GM18499 (cell line): ENCODE measurements at regions not wholly inside any gene's neighbourhood (a gene's known extent, or its start where the extent isn't known, plus 50 kb on each side); places are given as distances from the start of the nearest gene placed in this dataset.

Experiments
- ATAC-seq: cut with Tn5 transposase; IDR thresholded peaks from one replicate; pipeline ENCODE4 v1.9.1; 2021; ENCODE audit warnings: moderate number of reproducible peaks; ENCODE audit not compliant: insufficient read depth, unreplicated experiment

DNA sequence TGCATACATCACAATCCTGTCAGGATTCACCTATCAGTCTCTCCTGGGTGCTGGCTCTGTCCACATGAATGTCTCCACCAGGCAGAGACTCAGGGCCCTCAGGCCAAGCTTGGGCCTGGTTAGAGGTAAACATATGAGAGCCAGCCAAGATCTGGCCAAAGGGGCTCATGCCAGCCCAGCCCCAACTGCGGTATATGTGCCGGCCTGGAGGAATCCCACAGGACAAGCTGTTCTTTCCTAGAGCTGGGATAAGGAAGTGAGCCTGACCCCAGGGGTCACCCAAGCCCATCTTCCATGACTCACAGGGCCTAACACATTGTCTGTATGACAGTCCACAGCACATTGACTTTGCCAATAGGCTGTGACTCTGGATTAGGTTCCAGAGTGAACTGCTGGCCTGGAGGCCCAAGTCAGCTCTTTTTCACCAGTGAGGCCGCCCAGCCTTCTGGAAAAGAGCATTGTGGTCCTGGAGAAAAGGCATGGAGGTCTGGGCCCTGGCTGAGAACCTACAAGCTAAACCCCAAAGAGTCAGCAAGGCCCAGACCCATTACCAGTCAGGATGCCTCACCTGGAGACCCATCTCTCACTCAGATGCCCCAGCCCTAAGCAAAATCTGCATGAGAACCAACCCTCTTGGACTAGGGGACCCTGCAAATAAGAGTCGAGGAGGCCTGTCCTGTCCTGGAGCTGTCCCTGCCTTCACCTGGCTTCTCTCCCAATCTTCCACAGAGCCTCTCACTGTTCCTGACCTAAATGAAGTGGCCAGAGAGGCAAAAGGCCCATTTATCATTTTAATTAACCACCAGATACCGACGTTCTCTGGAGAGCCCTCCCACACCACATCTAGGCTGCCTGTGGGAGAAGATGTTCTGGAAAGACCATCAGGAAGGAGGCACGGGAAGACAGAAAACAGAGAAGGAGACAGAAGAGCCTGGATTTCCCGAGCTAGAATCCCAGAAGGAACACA is 120.9 kb upstream of the PKDCC start:
- no peak for ATAC-seq

DNA sequence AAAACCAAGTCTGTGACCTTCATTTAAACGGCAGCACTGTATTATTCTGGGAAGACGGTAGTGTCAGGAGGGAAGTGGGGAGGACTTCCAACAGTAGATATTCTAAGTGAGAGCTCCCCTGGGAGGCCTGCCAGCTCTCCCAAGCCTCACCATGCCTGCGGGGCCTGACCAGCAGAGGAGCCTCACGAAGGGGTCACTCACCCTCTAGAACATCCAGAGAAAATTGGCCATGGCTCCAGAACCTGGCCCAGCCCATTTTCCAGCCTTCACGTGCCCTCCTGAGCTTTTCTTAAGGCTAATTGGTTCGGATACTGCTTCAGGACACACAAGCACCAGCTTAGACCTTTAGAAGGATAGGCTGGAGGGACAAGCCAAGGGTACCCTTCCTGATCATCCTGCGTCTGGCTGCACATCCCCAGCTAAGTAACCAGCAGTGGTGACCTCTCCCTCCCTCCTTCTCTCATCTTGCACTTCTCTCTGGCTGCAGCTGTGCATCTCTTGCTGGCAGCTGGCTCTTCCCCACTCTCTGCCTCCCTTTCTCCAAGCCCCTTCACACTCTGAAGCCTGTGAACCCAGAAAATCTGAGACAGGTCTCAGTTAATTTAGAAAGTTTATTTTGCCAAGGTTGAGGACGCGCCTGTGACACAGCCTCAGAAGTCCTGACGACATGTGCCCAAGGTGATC is 120.1 kb upstream of the PKDCC start:
- ATAC-seq: no peak

DNA sequence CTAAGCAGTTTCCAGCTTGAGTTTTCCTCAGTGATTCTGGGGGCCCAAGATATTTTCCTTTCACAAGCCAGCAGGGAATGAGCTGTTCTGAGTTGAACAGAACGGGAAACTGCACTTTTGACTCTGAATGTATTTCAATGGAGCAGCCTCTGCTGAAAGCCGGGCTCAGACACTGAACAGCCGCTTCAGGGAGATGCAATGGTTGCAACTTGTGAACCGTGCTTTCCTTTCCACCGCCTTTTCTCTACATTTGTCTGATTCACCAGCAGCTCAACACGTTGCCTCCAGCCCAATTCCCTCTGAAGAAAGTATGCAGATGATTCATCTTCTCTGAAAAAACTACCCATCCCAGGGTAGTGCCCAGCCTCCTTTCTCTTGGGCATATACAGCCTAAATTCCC is 119.3 kb upstream of the PKDCC start:
- no peak for ATAC-seq

DNA sequence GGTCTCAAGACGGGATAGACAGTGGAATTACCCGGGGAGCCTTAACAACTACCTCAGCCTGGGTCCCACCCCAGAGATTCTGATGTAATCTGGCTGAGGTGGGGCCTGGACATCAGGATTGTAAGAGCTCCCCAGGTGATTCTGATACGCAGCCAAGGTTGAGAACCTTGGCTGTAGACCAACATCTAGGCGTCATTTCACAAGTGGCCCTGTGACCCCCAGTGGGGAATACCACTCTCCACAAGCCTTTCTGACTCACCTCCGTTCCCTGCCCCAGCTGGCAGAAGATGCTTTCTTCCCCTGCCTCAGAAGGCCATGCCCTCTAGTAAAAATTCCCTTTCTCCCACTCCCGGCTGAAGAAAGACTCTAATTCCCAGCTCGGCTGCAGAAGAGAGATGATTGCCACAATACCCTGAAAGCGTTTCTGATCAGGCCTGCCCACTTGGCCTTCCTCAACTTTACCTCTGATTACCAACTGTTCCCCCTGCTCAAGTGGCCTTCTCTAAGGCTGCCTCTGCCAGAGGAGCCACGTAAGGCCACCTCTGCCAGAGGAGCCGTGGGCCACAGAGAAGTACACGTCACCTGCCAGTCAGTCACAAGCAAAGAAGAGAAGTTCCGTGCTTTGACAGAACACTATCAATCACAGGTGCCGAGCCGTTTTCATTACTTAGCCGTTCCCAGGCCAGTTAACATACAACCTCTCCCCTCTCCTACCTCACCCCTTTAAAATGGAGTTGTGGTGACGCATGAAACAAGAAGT is 116.8 kb upstream of the PKDCC start:
- ATAC-seq: no peak

DNA sequence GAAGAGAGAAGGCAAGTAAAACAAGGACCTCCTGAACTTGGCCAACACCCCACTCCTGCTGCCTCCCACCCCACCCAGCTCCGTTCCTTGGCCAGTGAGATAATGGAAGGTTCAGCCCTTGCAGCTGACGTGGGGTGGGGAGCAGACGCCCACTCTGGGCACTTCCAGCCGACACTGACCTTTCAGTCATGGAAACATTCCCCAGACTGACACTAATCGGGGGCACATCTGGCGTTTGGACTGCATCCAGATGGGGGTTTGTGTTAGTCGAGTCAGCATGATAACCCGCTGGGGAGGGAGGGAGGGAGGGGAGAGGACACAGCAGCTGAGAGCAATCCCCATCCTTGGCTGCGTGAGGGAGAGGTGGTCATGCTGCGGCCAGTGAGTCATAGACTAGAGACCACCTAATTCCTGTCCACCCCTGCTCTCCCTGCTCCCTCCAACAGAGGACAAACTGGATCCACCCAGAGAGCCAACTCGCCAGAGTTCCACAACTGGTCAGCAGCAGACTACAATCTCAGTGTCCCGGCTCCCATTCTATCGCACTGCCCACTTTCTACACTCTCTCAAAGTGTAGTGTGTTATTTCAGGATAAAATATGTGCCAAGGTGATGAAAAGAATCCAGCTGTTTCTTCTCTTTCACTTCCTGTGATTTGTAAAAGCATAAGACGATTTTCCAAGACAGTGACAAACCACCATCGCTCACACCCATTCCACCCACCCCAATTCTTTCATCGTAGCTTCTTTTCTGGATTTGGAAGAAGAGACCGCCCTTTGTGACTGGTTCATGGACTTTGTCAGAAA is 115.4 kb upstream of the PKDCC start:
- no peak for ATAC-seq

DNA sequence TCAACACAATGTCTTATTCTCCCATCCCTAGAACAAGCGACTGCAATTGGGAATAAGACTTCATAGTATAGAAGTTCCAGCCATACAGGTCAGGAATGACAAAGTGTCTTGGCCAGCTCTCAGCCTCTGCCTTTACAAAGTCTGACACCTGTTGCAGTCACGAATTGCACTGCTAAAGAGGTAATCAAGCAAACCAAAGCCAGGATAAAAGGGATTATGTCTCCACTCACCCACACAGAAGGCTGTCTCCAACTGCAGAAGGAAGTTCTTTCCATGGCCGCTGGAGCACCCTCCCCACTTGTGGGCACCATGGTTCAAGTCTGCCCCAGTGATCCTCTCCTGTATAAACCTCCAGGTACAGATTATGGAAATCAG is 114.8 kb upstream of the PKDCC start:
- no peak for ATAC-seq

DNA sequence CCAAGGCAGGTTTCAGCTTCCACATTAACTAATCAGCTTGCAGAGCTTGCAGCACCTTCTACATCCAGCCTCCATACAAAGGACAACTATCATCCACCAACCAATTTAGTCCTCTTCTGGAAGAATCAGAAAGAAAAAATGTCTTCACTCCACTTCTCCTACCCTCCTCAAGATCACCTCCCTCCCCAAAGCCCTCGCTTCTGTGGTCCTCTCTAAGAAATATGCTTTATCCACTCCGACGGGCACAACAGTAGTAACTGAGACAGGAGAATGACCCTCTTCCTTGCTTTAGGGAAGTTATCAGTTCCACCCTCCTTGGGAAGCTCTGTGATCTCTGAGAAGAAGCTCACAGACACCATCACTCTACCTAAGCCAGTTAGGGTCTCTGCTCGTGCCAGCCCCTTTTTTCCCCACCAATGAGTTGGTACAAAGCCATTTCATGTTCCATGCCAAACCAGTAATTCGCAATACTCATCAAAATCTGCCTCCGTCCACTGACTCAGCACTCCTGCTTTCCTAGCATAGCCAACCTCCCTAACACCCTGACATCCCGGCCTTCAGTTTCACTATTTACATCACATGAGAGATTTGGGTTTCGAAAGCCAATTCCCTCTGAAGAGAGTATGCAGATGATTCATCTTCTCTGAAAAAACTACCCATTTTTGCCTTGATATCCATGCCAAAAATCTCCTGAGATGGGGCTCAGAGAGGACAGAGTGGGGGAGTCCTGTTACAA is 114.1 kb upstream of the PKDCC start:
- no peak for ATAC-seq

DNA sequence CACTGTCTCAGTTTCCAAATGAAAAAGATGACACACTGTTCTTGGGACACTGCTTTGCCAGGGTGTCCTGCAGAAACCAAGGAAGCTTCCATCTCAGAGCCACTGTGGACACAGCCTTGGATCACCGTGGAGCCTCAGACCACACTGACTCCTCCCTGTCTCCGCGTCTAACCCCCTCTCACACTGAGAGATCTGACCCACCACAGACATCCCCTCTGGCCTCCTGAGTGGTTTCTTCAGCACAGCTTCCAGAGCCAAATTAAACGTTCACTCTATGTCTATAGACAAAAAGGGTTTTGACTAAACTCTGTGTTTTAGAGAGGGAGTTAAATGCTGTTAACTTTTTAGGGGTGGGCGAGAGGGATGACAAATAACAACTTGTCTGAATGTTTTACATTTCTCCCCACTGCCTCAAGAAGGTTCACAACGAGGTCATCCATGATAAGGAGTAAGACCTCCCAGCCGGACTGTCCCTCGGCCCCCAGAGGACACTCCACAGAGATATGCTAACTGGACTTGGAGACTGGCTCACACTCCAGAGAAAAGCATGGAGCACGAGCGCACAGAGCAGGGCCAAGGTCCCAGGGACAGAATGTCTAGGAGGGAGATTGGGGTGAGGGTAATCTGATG is 113.4 kb upstream of the PKDCC start:
- no peak for ATAC-seq

DNA sequence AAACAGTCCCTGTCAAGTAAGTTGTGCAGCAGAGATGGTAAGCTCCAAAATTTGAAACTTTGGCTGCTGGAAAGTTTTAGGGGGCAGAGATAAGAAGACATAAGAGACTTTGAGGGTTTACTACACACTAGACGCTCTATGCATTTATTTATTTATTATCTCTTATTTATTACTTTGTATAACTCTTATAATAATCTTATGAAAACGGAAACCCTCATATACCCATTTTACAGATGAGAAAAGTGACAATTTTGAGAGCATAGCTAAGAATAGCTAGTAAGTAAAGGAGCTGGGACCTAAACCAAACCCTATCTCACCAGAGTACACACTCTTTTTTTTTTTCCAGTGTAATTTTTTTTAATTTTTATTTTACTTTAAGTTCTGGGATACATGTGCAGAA is 112.8 kb upstream of the PKDCC start:
- no peak for ATAC-seq

DNA sequence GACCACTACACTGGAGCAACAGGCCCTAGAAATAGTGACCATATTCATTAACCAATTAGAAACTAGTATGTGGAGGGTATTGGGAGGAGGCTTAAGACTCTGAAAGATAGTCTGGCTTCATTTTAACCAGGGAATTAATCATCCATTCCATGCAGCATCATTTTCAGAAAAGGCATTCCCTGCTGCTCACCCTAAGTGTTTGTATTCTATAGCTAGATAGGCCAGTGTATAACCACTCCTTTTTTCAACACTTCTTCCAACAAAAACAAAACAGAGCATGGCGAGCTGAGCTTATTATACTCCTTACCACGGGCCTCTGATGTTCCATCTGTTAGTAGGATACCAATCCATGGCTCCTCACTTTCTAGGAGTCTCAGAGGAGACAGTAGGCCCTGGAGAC is 112.0 kb upstream of the PKDCC start:
- no peak for ATAC-seq

DNA sequence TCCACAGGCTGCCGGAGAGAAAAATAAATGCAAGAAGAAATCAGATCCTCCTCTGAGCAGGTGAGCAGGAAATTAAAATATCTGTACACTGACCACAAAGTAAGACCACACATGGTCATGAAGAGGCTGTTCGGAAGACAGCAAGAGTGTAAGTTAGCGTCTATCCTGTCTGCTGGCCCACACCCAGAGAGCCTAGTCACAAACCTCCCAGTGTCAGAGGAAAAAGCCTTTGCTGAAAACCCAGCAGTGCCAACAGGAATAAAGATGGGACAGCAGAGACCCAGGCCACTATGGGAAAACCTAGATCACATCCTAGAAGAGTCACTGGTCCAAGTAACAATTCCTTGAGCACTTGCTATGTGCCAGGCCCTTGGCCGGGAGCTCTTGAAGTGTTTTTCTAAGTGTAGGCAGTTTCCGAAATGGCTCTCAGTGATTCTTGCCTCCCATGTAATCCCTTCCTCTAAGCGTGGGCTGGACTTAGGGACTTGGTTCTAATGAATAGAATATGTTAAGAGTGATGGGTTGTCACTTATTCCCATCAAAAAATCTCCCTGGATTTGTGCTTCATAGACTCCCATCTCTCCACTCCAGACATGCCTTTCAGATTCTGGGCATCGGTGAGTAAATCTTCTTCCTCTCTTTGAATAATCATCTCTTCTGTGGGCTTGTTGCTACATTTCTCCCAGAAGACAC is 110.9 kb upstream of the PKDCC start:
- ATAC-seq: no peak

DNA sequence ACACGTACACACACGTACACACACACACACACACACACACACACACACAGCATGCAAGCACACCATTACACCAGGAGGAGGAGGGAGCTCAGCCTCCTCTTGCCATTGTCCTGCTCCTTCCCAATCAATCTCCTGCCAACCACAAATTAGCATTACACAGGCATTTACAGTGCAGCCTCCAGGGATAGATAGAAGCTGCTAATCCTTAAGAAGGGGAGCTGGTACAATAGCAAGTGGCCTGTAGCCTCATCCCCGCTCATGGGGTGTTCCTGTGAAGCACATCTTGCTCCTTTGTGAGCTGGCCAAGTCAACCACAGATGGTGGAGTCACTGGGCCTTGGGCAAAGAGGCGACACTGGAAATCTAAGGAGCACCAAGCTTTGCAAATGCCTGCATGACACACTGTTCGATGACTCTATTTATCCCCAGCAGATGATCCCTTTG is 110.3 kb upstream of the PKDCC start:
- ATAC-seq: no peak

DNA sequence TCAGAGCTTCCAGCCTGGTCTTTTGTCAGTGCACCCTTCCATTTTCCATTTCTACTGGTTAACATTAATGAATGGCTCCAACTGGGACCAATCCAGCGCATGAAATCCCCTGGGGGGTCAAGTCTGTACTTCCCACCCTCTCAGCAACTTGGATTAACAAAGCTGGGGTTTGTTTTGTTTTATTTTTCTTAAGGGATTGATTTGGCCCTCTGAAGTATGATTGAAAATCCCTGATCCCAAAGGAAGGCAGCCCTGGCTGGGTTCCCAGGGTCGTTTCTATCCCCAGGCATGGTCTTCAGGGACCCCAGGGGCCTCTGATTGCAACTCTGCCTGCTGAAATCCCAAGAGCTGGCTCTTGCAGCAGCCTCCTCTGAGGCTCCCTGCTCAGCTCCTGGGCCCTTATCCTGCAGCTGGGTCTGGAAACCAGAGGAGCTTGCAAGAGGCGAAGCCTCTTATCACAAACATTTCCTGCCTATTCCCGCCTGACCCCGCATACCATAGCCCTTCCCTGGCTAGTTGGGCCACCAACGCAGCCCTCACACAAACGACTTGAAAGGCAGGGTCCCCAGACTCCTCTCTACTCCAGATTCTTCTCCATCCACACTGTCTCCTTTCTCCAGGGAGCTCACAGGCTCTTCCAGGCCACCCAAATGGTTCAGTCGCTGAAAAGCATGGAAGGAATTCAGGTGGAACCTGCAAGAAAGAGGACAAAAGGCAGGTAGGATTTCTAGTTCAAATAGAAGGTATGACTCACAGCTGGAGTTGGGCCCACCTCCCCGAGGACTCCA is 109.7 kb upstream of the PKDCC start:
- ATAC-seq: no peak

DNA sequence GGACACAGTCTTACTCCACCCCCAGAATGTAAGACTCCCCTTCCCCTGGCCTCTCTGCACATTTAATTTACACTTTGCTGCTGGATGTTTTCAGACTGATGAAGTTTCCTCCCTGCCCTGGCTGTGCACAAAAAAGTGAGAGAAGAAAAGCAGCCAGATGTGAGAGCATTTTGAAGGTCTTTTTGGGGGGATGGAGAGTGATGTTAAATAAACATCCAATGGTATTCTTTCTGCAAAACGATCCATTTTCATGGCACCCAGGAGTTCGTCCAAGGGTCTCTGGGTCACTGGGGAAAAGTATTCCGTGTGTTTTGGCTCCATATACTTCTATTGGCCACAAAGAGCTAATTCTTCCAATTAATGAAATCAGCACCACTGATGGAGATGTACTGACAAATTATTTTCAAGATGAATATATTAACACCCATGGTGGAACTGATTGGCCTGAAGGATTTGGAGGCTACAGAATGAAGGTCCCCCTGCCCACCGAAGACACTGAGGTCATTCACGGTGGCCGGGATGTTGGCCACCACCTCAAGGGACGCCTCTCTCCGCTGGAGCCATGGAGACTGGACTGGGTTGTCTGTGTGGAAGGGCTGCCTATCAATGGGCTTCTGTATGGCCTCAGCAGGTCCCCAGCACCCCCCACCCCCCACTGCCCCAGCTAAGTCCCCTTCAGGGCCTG is 107.6 kb upstream of the PKDCC start:
- no peak for ATAC-seq

DNA sequence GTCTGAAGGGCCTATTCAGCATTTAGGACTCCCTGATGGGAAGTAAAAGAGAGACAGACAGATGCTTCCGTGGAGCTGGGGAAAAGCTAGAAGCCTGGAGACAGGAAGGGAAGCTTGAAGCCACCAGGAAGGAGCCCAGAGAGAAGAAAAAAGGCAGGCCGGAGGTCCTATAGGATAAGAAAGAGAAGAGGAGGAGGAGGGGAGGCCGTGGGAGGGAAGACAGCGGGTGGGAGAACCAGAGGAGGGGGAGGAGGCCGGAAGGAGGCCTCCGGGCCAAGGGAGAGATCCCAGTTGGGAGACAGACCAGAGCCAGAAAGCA is 107.1 kb upstream of the PKDCC start:
- ATAC-seq: no peak

DNA sequence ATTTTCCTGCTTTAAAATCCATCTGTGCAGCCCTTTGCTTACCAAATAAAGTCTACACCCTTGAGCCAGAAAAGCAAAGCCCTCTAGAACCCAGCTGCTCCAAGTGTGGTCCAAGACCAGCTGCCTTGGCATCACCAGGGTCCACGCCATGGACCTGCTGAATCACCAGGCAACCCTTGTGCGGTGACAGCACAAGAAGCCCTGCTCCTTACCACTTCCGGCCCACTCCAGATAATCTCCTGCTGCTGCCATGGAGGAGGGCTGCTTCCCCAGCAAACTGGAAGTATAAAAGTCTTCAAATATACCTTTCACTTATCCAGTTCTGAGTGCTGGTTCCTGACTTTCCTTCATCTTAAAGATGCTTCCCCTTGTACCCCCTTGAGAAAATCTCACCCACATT is 106.0 kb upstream of the PKDCC start:
- ATAC-seq: no peak

DNA sequence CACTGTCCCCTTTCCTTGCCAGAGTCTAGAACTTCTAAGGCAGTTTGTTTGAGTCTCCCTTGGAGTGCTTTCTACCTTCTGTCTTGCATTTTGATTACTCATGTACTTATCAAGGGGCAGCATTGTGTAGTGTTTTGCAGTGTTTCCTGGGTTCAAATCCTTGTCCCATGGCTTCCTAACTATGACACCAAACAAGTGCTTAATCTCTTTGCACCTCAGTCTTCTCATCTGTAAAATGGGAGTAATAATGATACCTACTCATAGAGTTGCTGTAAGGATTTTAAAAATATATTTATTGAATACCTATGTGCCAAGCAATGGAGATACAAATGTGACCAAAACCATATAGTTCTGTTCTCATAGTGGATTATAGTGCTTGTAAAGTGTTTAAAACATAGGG is 105.5 kb upstream of the PKDCC start:
- ATAC-seq: no peak
